A549 (cell line): ENCODE measurements at regions not wholly inside any gene's neighbourhood (a gene's known extent, or its start where the extent isn't known, plus 50 kb on each side); places are given as distances from the start of the nearest gene placed in this dataset.

Experiments used
- ATAC-seq, 2 experiments: fragments of 200-7000 bp in 1 of 2; fragments of >200 bp in 1 of 2; cut with Nextera tagmentation in 1 of 2; cut with Tn5 transposase in 1 of 2; 3 replicates each; pipeline versions ENCODE4 v1.8.0 to v1.9.1; 2018 to 2020; ENCODE audit warnings: mild to moderate bottlenecking in 1 of 2, moderate library complexity in 1 of 2
- CTCF ChIA-PET: fragments of 300-600 bp; sonication (Branson Sonifier 250); formaldehyde crosslinking; extraction: SDS; loops from one replicate; lab custom pipeline; 2021; ENCODE audit warnings: antibody characterized with exemption, inconsistent platforms; lab: Yijun Ruan, JAX
- POLR2A ChIA-PET: fragments of 350-600 bp; formaldehyde crosslinking; extraction: SDS; loops from one replicate; lab custom pipeline; 2021; ENCODE audit warnings: antibody characterized with exemption, inconsistent platforms; lab: Yijun Ruan, JAX
- DNase-seq, 2 experiments: peaks; one replicate each; pipeline versions ENCODE4 v3.0.0 to v3.0.0-alpha.2; 2011 to 2016; ENCODE audit warnings: low read depth in 1 of 2, low spot score in 1 of 2
- FAIRE-seq: peaks from 2 replicates; lab custom pipeline; 2011; peaks lifted over from hg19 to GRCh38; lab: Jason Lieb, UNC
- H3K27ac ChIP-seq, 2 experiments: fragments of >200 bp; sonication (Bioruptor Twin); formaldehyde crosslinking; 3 replicates each; pipeline ENCODE4 v1.5.1; 2016 to 2017
- H3K4me1 ChIP-seq: fragments of >200 bp; sonication (Bioruptor Twin); formaldehyde crosslinking; 3 replicates; pipeline ENCODE4 v1.6.1; 2016
- H3K4me2 ChIP-seq: fragments of >200 bp; sonication (Bioruptor Twin); formaldehyde crosslinking; 3 replicates; pipeline ENCODE4 v1.6.1; 2016
- H3K4me3 ChIP-seq: fragments of >200 bp; sonication (Bioruptor Twin); formaldehyde crosslinking; 3 replicates; pipeline ENCODE4 v1.5.1; 2016
- H3K9me3 ChIP-seq: fragments of >200 bp; sonication (Bioruptor Twin); formaldehyde crosslinking; 3 replicates; pipeline ENCODE4 v1.6.1; 2016
- CBX2 ChIP-seq: fragments of 200-600 bp; sonication (generic); IDR thresholded peaks from 2 replicates; pipeline ENCODE4 v1.6.1; 2016; ENCODE audit warnings: low read depth, mild to moderate bottlenecking, borderline replicate concordance
- CEBPB ChIP-seq, 2 experiments: fragments of >200 bp in 1 of 2; sonication (Bioruptor Twin) in 1 of 2; formaldehyde crosslinking in 1 of 2; IDR thresholded peaks; 2 replicates each; pipeline ENCODE4 v1.6.1; 2012 to 2016
- EP300 ChIP-seq, 2 experiments: fragments of >200 bp; sonication (Bioruptor Twin); formaldehyde crosslinking; IDR thresholded peaks; 2 replicates in 1 of 2; 3 replicates in 1 of 2; pipeline ENCODE4 v1.6.1; 2016 to 2017
- FOSB ChIP-seq: fragments of 250-450 bp; sonication (Bioruptor Pico); IDR thresholded peaks from 2 replicates; pipeline ENCODE4 v1.5.0; 2020; ENCODE audit warnings: mild to moderate bottlenecking, moderate library complexity
- FOXS1 ChIP-seq: fragments of 250-450 bp; sonication (Bioruptor Pico); IDR thresholded peaks from 2 replicates; pipeline ENCODE4 v1.5.0; 2020; ENCODE audit warnings: mild to moderate bottlenecking, moderate library complexity
- HOXB5 ChIP-seq: fragments of 250-450 bp; sonication (Bioruptor Pico); IDR thresholded peaks from 2 replicates; pipeline ENCODE4 v1.5.0; 2020; ENCODE audit warnings: mild to moderate bottlenecking, moderate library complexity
- KDM1A ChIP-seq: fragments of 200-600 bp; sonication (generic); IDR thresholded peaks from 2 replicates; pipeline ENCODE4 v1.6.1; 2016; ENCODE audit warnings: low read depth, mild to moderate bottlenecking
- KDM5A ChIP-seq: fragments of 200-600 bp; sonication (generic); IDR thresholded peaks from 2 replicates; pipeline ENCODE4 v1.6.1; 2016; ENCODE audit warnings: antibody characterized with exemption, mild to moderate bottlenecking
- MAFK ChIP-seq: fragments of 450-650 bp; IDR thresholded peaks from 2 replicates; pipeline ENCODE4 v1.6.1; 2014; ENCODE audit not compliant: partially characterized antibody
- NR3C1 ChIP-seq: fragments of >200 bp; sonication (Bioruptor Twin); formaldehyde crosslinking; IDR thresholded peaks from 3 replicates; pipeline ENCODE4 v1.6.1; 2017
- RARB ChIP-seq: fragments of 250-450 bp; sonication (Bioruptor Pico); IDR thresholded peaks from 2 replicates; pipeline ENCODE4 v1.8.0; 2021; ENCODE audit warnings: mild to moderate bottlenecking, moderate library complexity
- RNF2 ChIP-seq: fragments of 200-600 bp; sonication (generic); IDR thresholded peaks from 2 replicates; pipeline ENCODE4 v1.6.1; 2016; ENCODE audit warnings: low read depth, mild to moderate bottlenecking, antibody characterized with exemption, moderate library complexity, borderline replicate concordance
- SMC3 ChIP-seq: fragments of >200 bp; sonication (Bioruptor Twin); formaldehyde crosslinking; IDR thresholded peaks from 3 replicates; pipeline ENCODE4 v1.6.1; 2018; ENCODE audit warnings: inconsistent platforms
- TP53 ChIP-seq: fragments of 250-450 bp; sonication (Bioruptor Pico); IDR thresholded peaks from 2 replicates; pipeline ENCODE4 v1.5.0; 2021; ENCODE audit warnings: mild to moderate bottlenecking, moderate library complexity
- ZC3H11A ChIP-seq: fragments of 450-650 bp; IDR thresholded peaks from 2 replicates; pipeline ENCODE4 v1.6.1; 2014; ENCODE audit warnings: antibody characterized with exemption, mild to moderate bottlenecking
- ZNF302 ChIP-seq: fragments of 250-450 bp; sonication (Bioruptor Pico); IDR thresholded peaks from 2 replicates; pipeline ENCODE4 v1.9.0; 2021; ENCODE audit warnings: inconsistent platforms, mild to moderate bottlenecking, moderate library complexity
- WGBS: methylation state at CpG from one replicate; pipeline ENCODE4 v1.1.6; 2017; ENCODE audit errors: missing lambda C conversion rate; 5-methylcytosine and 5-hydroxymethylcytosine counted together
- TF ChIP-seq, protein P1 (sequence below): IDR thresholded peaks from 2 replicates; pipeline ENCODE4 v1.6.1; 2012
- TF ChIP-seq, protein P2 (sequence below): IDR thresholded peaks from 2 replicates; pipeline ENCODE4 v1.6.1; 2012; ENCODE audit warnings: low read depth, borderline replicate concordance
- TF ChIP-seq, protein P3 (sequence below): fragments of 250-450 bp; sonication (Bioruptor Pico); IDR thresholded peaks from 2 replicates; pipeline ENCODE4 v1.5.0; 2021; ENCODE audit warnings: mild to moderate bottlenecking, moderate library complexity, borderline replicate concordance
- TF ChIP-seq, protein P4 (sequence below): fragments of >200 bp; sonication (Bioruptor Twin); formaldehyde crosslinking; IDR thresholded peaks from 2 replicates; pipeline ENCODE4 v1.6.1; 2016

DNA sequence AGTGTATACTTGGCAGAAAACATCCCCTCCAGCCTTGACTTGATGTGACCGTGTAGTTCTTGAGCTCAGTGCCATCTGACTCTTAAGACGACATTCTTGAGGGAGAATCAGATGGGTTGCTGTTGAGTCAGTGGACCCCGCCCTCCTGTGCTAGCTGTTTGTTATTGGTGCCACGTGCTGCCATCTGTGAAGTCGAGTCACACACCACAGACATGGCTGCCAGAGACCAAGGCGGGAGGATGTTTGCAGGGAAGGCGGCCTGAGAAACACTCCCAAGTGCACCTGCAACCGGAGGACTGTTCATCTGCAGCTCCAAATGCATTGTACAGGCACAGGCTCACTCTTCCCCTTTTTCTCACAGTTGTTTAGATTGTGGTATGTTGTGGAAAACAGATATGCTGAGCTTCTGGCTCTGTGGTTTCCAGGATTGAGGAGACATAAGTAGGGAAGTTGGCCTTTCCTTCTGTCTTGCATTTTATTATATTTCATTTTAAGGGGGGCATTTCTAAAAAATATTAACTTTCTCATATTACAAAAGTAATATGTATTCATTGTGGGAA, 345.3 kb upstream of the ZFP64 start:
- Histone ChIP-seq H3K4me3 (no peak overlapping the region), H3K4me1 (no peaks in the 10 kb centered on the region), H3K4me2 (no peak overlapping the region), H3K27ac (no peak overlapping the region), H3K9me3 (no peaks in the 10 kb centered on the region)
- POLR2A ChIA-PET: no interaction called here
- no peak for DNase-seq
- 15% methylated on average over 8 of the region's 8 CpGs for WGBS
- no peak for TF ChIP-seq TP53 (CRISPR knock-in tag)
- no peak for TF ChIP-seq HOXB5 (CRISPR knock-in tag)
- TF ChIP-seq, protein P1, sequence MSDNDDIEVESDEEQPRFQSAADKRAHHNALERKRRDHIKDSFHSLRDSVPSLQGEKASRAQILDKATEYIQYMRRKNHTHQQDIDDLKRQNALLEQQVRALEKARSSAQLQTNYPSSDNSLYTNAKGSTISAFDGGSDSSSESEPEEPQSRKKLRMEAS: no peak
- TF ChIP-seq FOSB: no peak
- CTCF ChIA-PET: interaction anchor here (0.9 kb wide), 1 partner anchor 15 kb away, joined by 3 read pairs; no protein-coding TSS in a partner anchor
- no peak for ATAC-seq
- no peak for FAIRE-seq

DNA sequence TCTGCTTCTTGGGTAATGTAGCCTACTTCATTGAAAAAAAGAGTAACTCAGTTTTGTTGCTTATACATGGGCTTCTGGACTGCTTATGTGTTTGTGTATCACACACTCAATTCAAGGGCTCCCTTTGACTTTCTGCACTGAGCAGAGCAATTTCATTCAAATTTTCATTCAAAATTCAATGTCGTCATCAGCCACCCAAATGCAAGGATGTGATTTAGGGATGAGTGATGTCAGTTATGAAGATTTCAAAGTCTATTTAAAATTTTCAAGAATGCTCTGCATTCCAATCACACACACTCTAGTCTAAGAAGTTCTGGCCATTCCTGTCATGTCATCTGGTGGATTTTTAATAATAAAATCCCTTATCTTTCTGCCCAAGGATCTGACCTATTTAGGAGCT, 344.5 kb upstream of the ZFP64 start:
- Histone ChIP-seq H3K4me3 (no peak overlapping the region), H3K4me2 (no peak overlapping the region), H3K27ac (no peak overlapping the region), H3K9me3 (no peaks in the 10 kb centered on the region), H3K4me1 (no peaks in the 10 kb centered on the region)
- no peak for TF ChIP-seq RARB (CRISPR knock-in tag)
- TF ChIP-seq CBX2: no peak
- TF ChIP-seq, protein P2, sequence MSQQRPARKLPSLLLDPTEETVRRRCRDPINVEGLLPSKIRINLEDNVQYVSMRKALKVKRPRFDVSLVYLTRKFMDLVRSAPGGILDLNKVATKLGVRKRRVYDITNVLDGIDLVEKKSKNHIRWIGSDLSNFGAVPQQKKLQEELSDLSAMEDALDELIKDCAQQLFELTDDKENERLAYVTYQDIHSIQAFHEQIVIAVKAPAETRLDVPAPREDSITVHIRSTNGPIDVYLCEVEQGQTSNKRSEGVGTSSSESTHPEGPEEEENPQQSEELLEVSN: no peak
- no peak for TF ChIP-seq EP300 (IDR thresholded peaks at IDR 0.05)
- TF ChIP-seq, protein P3, sequence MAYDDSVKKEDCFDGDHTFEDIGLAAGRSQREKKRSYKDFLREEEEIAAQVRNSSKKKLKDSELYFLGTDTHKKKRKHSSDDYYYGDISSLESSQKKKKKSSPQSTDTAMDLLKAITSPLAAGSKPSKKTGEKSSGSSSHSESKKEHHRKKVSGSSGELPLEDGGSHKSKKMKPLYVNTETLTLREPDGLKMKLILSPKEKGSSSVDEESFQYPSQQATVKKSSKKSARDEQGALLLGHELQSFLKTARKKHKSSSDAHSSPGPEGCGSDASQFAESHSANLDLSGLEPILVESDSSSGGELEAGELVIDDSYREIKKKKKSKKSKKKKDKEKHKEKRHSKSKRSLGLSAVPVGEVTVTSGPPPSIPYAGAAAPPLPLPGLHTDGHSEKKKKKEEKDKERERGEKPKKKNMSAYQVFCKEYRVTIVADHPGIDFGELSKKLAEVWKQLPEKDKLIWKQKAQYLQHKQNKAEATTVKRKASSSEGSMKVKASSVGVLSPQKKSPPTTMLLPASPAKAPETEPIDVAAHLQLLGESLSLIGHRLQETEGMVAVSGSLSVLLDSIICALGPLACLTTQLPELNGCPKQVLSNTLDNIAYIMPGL (CRISPR knock-in tag): no peak
- CTCF ChIA-PET: no interaction called here
- FAIRE-seq: no peak
- 0% methylated on average over 1 of the region's 1 CpG for WGBS
- POLR2A ChIA-PET: no interaction called here
- ATAC-seq: no peak
- no peak for DNase-seq

DNA sequence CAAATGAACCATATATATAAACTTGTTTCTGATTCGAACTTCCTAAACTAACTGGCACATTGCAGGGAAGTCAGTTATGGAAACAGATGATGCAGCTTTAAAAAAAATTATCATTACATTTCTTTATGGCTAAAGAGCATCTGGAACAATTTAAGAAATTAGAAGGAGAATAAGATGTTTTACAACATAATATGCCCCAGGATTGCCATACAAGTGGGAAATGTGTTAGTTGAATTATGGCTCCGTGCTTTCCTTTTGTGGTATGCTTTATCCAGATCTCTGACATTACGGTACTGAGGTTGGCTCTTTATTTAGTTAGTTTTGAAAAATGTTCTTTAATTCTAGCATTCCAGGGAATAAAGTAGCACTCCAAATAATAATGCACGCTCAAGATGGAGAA, 343.0 kb upstream of the ZFP64 start:
- TF ChIP-seq, protein P4, sequence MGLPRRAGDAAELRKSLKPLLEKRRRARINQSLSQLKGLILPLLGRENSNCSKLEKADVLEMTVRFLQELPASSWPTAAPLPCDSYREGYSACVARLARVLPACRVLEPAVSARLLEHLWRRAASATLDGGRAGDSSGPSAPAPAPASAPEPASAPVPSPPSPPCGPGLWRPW: no peak
- TF ChIP-seq KDM1A (no peak), FOSB (no peak), RNF2 (no peak), EP300 (IDR thresholded peaks at IDR 0.05) (no peak), KDM5A (no peak), FOXS1 (CRISPR knock-in tag) (no peak), RARB (CRISPR knock-in tag) (no peak), SMC3 (no peak), HOXB5 (CRISPR knock-in tag) (no peak), CEBPB (IDR thresholded peaks at IDR 0.05) (no peak), ZNF302 (CRISPR knock-in tag) (no peak), NR3C1 (no peak), ZC3H11A (no peak), MAFK (no peak)
- ChIA-PET POLR2A (no interaction called here), CTCF (no interaction called here)
- Histone ChIP-seq H3K4me1 (no peaks in the 10 kb centered on the region), H3K4me3 (no peak overlapping the region), H3K27ac (no peak overlapping the region), H3K4me2 (no peak overlapping the region), H3K9me3 (no peaks in the 10 kb centered on the region)
- no peak for FAIRE-seq
- no peak for ATAC-seq
- DNase-seq: no peak
- 5% methylated on average over 4 of the region's 4 CpGs for WGBS
